ENCODE measurements at regions not wholly inside any gene's neighbourhood (a gene's known extent, or its start where the extent isn't known, plus 50 kb on each side); places are given as distances from the start of the nearest gene placed in this dataset.

- Mint-ChIP-seq H3K36me3 (ENCODE audit: low read depth) (no peaks in the 10 kb centered on the region), H3K27me3 (ENCODE audit: insufficient read depth) (no peaks in the 10 kb centered on the region), H3K4me1 (no peaks in the 10 kb centered on the region), H3K4me3 (no peak overlapping the region), H3K27ac (no peak overlapping the region), H3K9me3 (no peaks in the 10 kb centered on the region)
- H3K27me3 ChIP-seq (ENCODE audit: control insufficient read depth, insufficient read depth, low read length, poor library complexity, severe bottlenecking), result no peaks in the 10 kb centered on the region
- H3K36me3 ChIP-seq (ENCODE audit: control insufficient read depth, insufficient read depth, low read length), result no peaks in the 10 kb centered on the region
- H3K4me1 ChIP-seq (ENCODE audit: control insufficient read depth, insufficient read depth, low read length), result no peaks in the 10 kb centered on the region
- H3K9ac ChIP-seq (ENCODE audit: extremely low read depth, low read length, poor library complexity, severe bottlenecking), result no peak overlapping the region
- no peak overlapping the region for H3K27ac ChIP-seq (ENCODE audit: low read depth, low read length)
- TF ChIP-seq CTCF (conservative IDR thresholded peaks at IDR 0.05), result no peak
- 94% methylated on average over 3 of the region's 3 CpGs; no CpG with 5 or more reads in 1 of the 2 experiments for WGBS, 2 experiments (ENCODE audit: insufficient coverage in 1 of 2, insufficient read length in 1 of 2)
- H3K4me3 ChIP-seq (ENCODE audit: low read length), result no peak overlapping the region
- no peaks in the 10 kb centered on the region for H3K9me3 ChIP-seq (ENCODE audit: control insufficient read depth, low read length)
- DNase-seq, result no peak
These were observed 1527.3 kb downstream of the TECRL start for GRCh38 chr4:62881901-62882300.

GRCh38 chr4:62881210-62881609 lies 1528.0 kb downstream of the TECRL start:
- no peak overlapping the region for H3K27ac ChIP-seq (ENCODE audit: low read depth, low read length)
- no peak for TF ChIP-seq CTCF (conservative IDR thresholded peaks at IDR 0.05)
- 93% methylated on average over 2 of the region's 2 CpGs; no CpG with 5 or more reads in 1 of the 2 experiments for WGBS, 2 experiments (ENCODE audit: insufficient coverage in 1 of 2, insufficient read length in 1 of 2)
- no peaks in the 10 kb centered on the region for H3K36me3 ChIP-seq (ENCODE audit: control insufficient read depth, insufficient read depth, low read length)
- no peak overlapping the region for H3K9ac ChIP-seq (ENCODE audit: extremely low read depth, low read length, poor library complexity, severe bottlenecking)
- Mint-ChIP-seq H3K4me3 (no peak overlapping the region), H3K4me1 (no peaks in the 10 kb centered on the region), H3K36me3 (ENCODE audit: low read depth) (no peaks in the 10 kb centered on the region), H3K9me3 (no peaks in the 10 kb centered on the region), H3K27ac (no peak overlapping the region), H3K27me3 (ENCODE audit: insufficient read depth) (no peaks in the 10 kb centered on the region)
- H3K9me3 ChIP-seq (ENCODE audit: control insufficient read depth, low read length), result no peaks in the 10 kb centered on the region
- no peak overlapping the region for H3K4me3 ChIP-seq (ENCODE audit: low read length)
- no peaks in the 10 kb centered on the region for H3K4me1 ChIP-seq (ENCODE audit: control insufficient read depth, insufficient read depth, low read length)
- H3K27me3 ChIP-seq (ENCODE audit: control insufficient read depth, insufficient read depth, low read length, poor library complexity, severe bottlenecking), result no peaks in the 10 kb centered on the region
- DNase-seq, result no peak

GRCh38 chr4:62872856-62873255 lies 1536.4 kb downstream of the TECRL start:
- H3K36me3 ChIP-seq (ENCODE audit: control insufficient read depth, insufficient read depth, low read length), result no peaks in the 10 kb centered on the region
- H3K27me3 Mint-ChIP-seq (ENCODE audit: insufficient read depth), result no peaks in the 10 kb centered on the region

More at GRCh38 chr4:62872856-62873255, 1536.4 kb downstream of the TECRL start:
- DNase-seq, result no peak
- no peaks in the 10 kb centered on the region for H3K36me3 Mint-ChIP-seq (ENCODE audit: low read depth)
- no peak overlapping the region for H3K27ac Mint-ChIP-seq
- H3K9ac ChIP-seq (ENCODE audit: extremely low read depth, low read length, poor library complexity, severe bottlenecking), result no peak overlapping the region
- no peaks in the 10 kb centered on the region for H3K9me3 ChIP-seq (ENCODE audit: control insufficient read depth, low read length)
- H3K27ac ChIP-seq (ENCODE audit: low read depth, low read length), result no peak overlapping the region
- no peaks in the 10 kb centered on the region for H3K9me3 Mint-ChIP-seq
- H3K27me3 ChIP-seq (ENCODE audit: control insufficient read depth, insufficient read depth, low read length, poor library complexity, severe bottlenecking), result no peaks in the 10 kb centered on the region
- no peak for TF ChIP-seq CTCF (conservative IDR thresholded peaks at IDR 0.05)
- 93% methylated on average over 3 of the region's 3 CpGs; no CpG with 5 or more reads in 1 of the 2 experiments for WGBS, 2 experiments (ENCODE audit: insufficient coverage in 1 of 2, insufficient read length in 1 of 2)
- no peaks in the 10 kb centered on the region for H3K4me1 ChIP-seq (ENCODE audit: control insufficient read depth, insufficient read depth, low read length)
- H3K4me3 Mint-ChIP-seq, result no peak overlapping the region
- H3K4me3 ChIP-seq (ENCODE audit: low read length), result no peak overlapping the region
- peaks cover 5% of the 10 kb centered on the region for H3K4me1 Mint-ChIP-seq
